ENCODE measurements at regions not wholly inside any gene's neighbourhood (a gene's known extent, or its start where the extent isn't known, plus 50 kb on each side); places are given as distances from the start of the nearest gene placed in this dataset.

DNA sequence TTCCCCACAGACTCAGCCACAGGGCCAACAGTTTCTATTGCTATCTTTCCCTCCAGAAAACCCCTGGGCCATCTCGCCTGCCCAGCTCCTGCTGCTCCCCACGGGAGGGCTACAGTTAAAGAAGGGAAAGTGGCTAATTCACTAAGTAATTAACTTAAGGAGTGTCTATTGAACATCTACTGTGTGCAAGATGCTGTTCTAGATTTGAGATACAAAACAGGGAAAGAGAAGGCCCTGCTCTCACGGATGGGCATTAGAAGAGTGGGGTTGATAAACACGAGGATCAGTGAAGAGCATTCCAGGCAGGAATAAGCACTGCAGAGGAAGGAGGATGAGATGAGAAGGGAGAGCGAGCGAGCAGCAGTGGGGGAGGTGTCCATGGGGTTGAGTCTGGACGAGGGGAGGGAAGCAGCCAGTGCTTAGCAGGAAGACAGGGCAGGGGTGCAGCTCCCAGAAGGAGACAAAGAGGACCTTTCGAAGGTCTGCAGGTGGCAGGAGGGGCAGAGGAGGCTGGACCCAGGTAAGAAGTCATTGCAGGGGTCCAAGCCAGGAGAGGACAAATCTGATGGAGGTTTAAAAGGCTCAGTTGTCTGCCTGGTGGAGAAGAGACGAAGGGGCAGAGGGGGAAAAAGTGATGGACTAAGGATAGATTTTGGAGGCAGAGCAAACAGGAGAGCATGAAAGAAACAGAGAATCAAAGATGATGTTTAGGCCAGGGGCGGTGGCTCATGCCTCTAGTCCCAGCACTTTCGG is 64.7 kb downstream of the KLF15 start:
- TF ChIP-seq CTCF (IDR thresholded peaks at IDR 0.05): no peak

DNA sequence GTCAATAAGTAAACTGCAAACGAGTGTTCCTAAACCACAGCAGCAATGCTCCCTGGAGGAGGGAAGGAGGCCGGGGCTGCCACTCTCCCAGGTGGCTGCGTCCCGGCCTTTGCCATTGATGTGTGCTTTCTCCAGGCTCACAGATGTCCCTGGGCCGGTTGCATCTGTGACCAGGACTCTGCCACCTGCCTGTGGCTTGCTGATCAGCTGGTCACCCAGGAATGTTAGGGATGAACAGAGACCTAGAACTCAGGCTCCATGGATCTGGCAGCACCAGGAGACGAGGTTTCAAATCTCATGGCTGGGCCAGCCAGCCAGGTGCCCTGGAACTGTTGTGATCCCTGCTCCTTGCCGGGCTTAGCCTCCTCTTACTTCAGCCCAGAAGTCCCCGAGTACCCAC is 65.7 kb downstream of the KLF15 start:
- no peak for TF ChIP-seq CTCF (IDR thresholded peaks at IDR 0.05)

- no peak for TF ChIP-seq CTCF (IDR thresholded peaks at IDR 0.05)
Observed at GRCh38 chr3:126291061-126291460, 66.1 kb downstream of the KLF15 start.

GRCh38 chr3:126290325-126290724 is 66.9 kb downstream of the KLF15 start:
- no peak for TF ChIP-seq CTCF (IDR thresholded peaks at IDR 0.05)

GRCh38 chr3:126289096-126289495 is 68.1 kb downstream of the KLF15 start:
- TF ChIP-seq CTCF (IDR thresholded peaks at IDR 0.05): no peak

DNA sequence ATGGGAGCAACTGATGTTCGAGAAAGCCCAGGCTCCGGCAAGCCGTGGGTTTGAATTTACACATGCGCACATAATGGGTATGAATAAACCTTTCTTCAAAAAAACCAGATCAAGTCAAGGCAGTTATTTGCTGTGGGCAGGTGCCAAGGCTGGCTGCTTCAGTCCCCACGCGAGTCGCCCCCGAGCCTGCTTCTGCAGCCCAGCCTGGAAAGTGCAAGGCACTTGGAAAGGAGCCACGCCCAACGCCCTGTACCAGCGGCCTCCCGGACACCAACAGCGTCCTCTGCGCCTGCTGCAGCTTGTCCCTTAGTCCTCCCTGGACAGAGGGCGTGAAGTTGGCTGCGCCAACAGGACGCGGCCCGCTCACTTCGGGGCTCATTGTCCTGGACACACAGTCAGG is 68.9 kb downstream of the KLF15 start:
- no peak for TF ChIP-seq CTCF (IDR thresholded peaks at IDR 0.05)

- TF ChIP-seq CTCF (IDR thresholded peaks at IDR 0.05): no peak
Observed at GRCh38 chr3:126287536-126288241, 69.5 kb downstream of the KLF15 start.
